Osteoblast (primary cell): ENCODE measurements at regions not wholly inside any gene's neighbourhood (a gene's known extent, or its start where the extent isn't known, plus 50 kb on each side); places are given as distances from the start of the nearest gene placed in this dataset.

Experiments
- DNase-seq: peaks from one replicate; pipeline ENCODE4 v3.0.0; 2011; ENCODE audit warnings: low spot score, mixed read lengths; ENCODE audit not compliant: insufficient read length; ENCODE audit errors: missing footprints
- H2AFZ ChIP-seq: 2 replicates; pipeline ENCODE4 v1.6.0; 2011; ENCODE audit warnings: mild to moderate bottlenecking, low read length
- H3K27ac ChIP-seq: 2 replicates; pipeline ENCODE4 v1.5.1; 2011; ENCODE audit warnings: mild to moderate bottlenecking, low read depth, low read length, moderate library complexity
- H3K27me3 ChIP-seq: 2 replicates; pipeline ENCODE4 v1.6.0; 2012; ENCODE audit warnings: mild to moderate bottlenecking, control low read depth, inconsistent platforms, low read length, moderate library complexity; ENCODE audit not compliant: insufficient read depth
- H3K36me3 ChIP-seq: 2 replicates; pipeline ENCODE4 v1.5.1; 2011; ENCODE audit warnings: mild to moderate bottlenecking, low read length, control low read depth, moderate library complexity; ENCODE audit not compliant: insufficient read depth
- H3K4me1 ChIP-seq: 2 replicates; pipeline ENCODE4 v1.5.1; 2011; ENCODE audit warnings: mild to moderate bottlenecking, low read length, control low read depth, moderate library complexity; ENCODE audit not compliant: insufficient read depth
- H3K4me2 ChIP-seq: 2 replicates; pipeline ENCODE4 v1.6.0; 2011; ENCODE audit warnings: mild to moderate bottlenecking, low read length; ENCODE audit not compliant: insufficient read depth
- H3K4me3 ChIP-seq: fragments of 200-600 bp; sonication (generic); 3 replicates; pipeline ENCODE4 v1.5.1; 2012; ENCODE audit warnings: mild to moderate bottlenecking, low read length, inconsistent platforms; ENCODE audit not compliant: insufficient read depth
- H3K79me2 ChIP-seq: 2 replicates; pipeline ENCODE4 v1.6.0; 2012; ENCODE audit warnings: mild to moderate bottlenecking, low read length, control low read depth, inconsistent platforms; ENCODE audit not compliant: insufficient read depth
- H3K9me3 ChIP-seq: 2 replicates; pipeline ENCODE4 v1.5.1; 2011; ENCODE audit warnings: low read depth, low read length, control low read depth
- H4K20me1 ChIP-seq: 2 replicates; pipeline ENCODE4 v1.6.0; 2012; ENCODE audit warnings: mild to moderate bottlenecking, low read length, control low read depth; ENCODE audit not compliant: insufficient read depth
- TF ChIP-seq, protein P1 (sequence below): IDR thresholded peaks from 2 replicates; pipeline ENCODE4 v1.5.1; 2011; ENCODE audit warnings: mild to moderate bottlenecking, low read depth, low read length, moderate library complexity; ENCODE audit errors: extremely low read depth

DNA sequence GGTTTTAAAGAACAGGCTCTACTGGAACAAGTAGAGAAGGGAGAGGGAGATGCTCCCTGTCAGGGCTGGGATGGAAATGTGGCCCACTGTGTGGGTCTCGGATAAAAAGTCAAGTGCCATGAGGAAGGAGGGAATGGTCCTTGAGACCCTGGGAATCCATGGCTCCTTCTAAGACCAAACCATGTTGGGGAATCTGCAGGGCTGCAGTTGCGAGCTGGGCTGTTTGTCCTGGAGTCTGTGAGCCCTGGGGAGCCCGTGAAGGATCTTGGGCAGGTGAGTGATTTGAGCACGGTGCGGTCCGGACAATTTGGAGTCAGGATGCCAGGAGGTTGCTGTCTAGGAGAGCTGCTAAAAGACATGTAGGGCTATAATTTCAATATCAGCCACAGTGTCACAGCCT, 359.4 kb downstream of the FGF9 start:
- Histone ChIP-seq H3K36me3 (no peaks in the 10 kb centered on the region), H3K4me1 (no peaks in the 10 kb centered on the region), H4K20me1 (no peaks in the 10 kb centered on the region), H3K4me3 (no peak overlapping the region), H2AFZ (no peak overlapping the region), H3K27me3 (no peaks in the 10 kb centered on the region), H3K79me2 (no peaks in the 10 kb centered on the region), H3K4me2 (no peak overlapping the region), H3K27ac (no peak overlapping the region), H3K9me3 (no peaks in the 10 kb centered on the region)
- no peak for DNase-seq
- TF ChIP-seq, protein P1, sequence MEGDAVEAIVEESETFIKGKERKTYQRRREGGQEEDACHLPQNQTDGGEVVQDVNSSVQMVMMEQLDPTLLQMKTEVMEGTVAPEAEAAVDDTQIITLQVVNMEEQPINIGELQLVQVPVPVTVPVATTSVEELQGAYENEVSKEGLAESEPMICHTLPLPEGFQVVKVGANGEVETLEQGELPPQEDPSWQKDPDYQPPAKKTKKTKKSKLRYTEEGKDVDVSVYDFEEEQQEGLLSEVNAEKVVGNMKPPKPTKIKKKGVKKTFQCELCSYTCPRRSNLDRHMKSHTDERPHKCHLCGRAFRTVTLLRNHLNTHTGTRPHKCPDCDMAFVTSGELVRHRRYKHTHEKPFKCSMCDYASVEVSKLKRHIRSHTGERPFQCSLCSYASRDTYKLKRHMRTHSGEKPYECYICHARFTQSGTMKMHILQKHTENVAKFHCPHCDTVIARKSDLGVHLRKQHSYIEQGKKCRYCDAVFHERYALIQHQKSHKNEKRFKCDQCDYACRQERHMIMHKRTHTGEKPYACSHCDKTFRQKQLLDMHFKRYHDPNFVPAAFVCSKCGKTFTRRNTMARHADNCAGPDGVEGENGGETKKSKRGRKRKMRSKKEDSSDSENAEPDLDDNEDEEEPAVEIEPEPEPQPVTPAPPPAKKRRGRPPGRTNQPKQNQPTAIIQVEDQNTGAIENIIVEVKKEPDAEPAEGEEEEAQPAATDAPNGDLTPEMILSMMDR: no peak

DNA sequence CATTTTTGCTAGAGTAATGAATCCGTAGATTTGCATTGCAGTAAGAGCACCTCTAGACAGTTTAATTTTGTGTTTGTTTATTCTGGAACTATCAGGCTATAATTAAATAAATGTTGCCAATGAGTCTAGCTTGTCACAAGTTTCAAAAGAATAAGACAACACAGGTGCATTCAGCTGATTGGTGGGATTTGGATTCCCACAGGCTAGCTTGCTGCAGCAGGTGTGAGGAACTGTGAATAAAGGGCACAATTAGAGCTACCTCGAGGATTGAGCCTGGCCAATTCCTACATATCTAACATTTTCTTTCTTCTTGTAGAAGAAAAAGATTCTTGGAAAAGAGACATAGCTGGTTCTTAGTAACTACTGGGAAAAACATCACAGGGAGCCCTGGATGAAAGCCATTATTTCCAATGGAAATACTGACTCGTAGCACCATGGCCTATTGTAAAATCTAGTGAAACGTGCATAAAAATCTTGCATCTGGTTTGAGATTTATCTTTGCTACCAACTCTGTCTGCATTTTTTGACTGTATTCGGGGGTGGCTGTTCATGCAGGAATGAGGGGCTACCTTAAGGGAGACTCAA, 360.9 kb downstream of the FGF9 start:
- Histone ChIP-seq H2AFZ (no peak overlapping the region), H3K4me2 (no peak overlapping the region), H3K36me3 (no peaks in the 10 kb centered on the region), H3K79me2 (no peaks in the 10 kb centered on the region), H3K9me3 (peaks cover 2% of the 10 kb centered on the region), H4K20me1 (no peaks in the 10 kb centered on the region), H3K4me1 (no peaks in the 10 kb centered on the region), H3K4me3 (no peak overlapping the region), H3K27me3 (no peaks in the 10 kb centered on the region), H3K27ac (no peak overlapping the region)
- DNase-seq: no peak
- TF ChIP-seq, protein P1: no peak

DNA sequence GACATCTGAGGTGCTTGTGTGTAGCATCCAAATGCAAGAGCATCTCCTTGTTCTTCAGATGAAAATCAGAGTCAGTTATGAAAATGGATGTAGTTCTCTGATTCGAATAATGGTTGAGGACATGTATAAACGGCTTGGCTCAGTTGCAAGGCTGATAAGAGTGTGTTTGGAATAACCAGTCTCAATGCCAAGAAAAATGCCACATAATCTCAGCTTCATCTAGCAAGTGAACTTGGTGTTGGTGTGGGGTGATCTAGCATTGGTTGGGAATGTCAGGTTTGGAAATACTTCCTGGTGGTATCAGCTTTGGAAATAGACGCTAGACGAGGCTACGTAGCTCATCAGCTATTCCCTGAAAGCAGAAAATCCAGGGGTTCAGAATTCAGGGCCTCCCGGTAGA, 362.0 kb downstream of the FGF9 start:
- no peak for DNase-seq
- no peak overlapping the region for H3K27ac ChIP-seq
- H3K36me3 ChIP-seq: no peaks in the 10 kb centered on the region
- no peaks in the 10 kb centered on the region for H3K27me3 ChIP-seq
- TF ChIP-seq, protein P1: no peak
- H3K4me2 ChIP-seq: no peak overlapping the region
- no peaks in the 10 kb centered on the region for H4K20me1 ChIP-seq
- no peaks in the 10 kb centered on the region for H3K4me1 ChIP-seq
- H2AFZ ChIP-seq: no peak overlapping the region
- peaks cover 2% of the 10 kb centered on the region for H3K9me3 ChIP-seq
- no peaks in the 10 kb centered on the region for H3K79me2 ChIP-seq
- H3K4me3 ChIP-seq: no peak overlapping the region

GRCh38 chr13:22039961-22040360, 369.1 kb downstream of the FGF9 start:
- no peak overlapping the region for H2AFZ ChIP-seq
- no peak overlapping the region for H3K4me2 ChIP-seq
- no peaks in the 10 kb centered on the region for H3K79me2 ChIP-seq
- TF ChIP-seq, protein P1: no peak
- no peaks in the 10 kb centered on the region for H3K36me3 ChIP-seq
- H3K4me1 ChIP-seq: no peaks in the 10 kb centered on the region
- no peak overlapping the region for H3K4me3 ChIP-seq
- no peak for DNase-seq
- no peaks in the 10 kb centered on the region for H4K20me1 ChIP-seq
- no peak overlapping the region for H3K27ac ChIP-seq
- H3K9me3 ChIP-seq: peaks cover 2% of the 10 kb centered on the region
- no peaks in the 10 kb centered on the region for H3K27me3 ChIP-seq
